WERI-Rb-1 (cell line): ENCODE measurements at regions not wholly inside any gene's neighbourhood (a gene's known extent, or its start where the extent isn't known, plus 50 kb on each side); places are given as distances from the start of the nearest gene placed in this dataset.

Experiments used
- DNase-seq: peaks from one replicate; pipeline ENCODE4 v3.0.0-alpha.2; 2020
- H3K27ac ChIP-seq: fragments of 250-450 bp; sonication (Bioruptor Pico); 2 replicates; pipeline ENCODE4 v1.5.1; 2020; ENCODE audit warnings: mild to moderate bottlenecking, moderate library complexity
- H3K27me3 ChIP-seq: fragments of 250-450 bp; sonication (Bioruptor Pico); 2 replicates; pipeline ENCODE4 v1.5.1; 2021; ENCODE audit warnings: mild to moderate bottlenecking, low read depth, moderate library complexity; ENCODE audit not compliant: insufficient read depth, severe bottlenecking
- H3K36me3 ChIP-seq: fragments of 250-450 bp; sonication (Bioruptor Pico); 2 replicates; pipeline ENCODE4 v1.5.1; 2020; ENCODE audit warnings: mild to moderate bottlenecking, moderate library complexity
- H3K4me3 ChIP-seq: 2 replicates; pipeline ENCODE4 v1.5.1; 2011; ENCODE audit warnings: low read depth, mild to moderate bottlenecking, control low read depth, low read length
- H3K9me3 ChIP-seq: fragments of 250-450 bp; sonication (Bioruptor Pico); 2 replicates; pipeline ENCODE4 v1.5.1; 2021; ENCODE audit warnings: mild to moderate bottlenecking, moderate library complexity; ENCODE audit not compliant: severe bottlenecking
- CTCF ChIP-seq: IDR thresholded peaks from 2 replicates; pipeline ENCODE4 v1.5.1; 2011; ENCODE audit warnings: low read depth, mild to moderate bottlenecking, control low read depth, inconsistent platforms, low read length

DNA sequence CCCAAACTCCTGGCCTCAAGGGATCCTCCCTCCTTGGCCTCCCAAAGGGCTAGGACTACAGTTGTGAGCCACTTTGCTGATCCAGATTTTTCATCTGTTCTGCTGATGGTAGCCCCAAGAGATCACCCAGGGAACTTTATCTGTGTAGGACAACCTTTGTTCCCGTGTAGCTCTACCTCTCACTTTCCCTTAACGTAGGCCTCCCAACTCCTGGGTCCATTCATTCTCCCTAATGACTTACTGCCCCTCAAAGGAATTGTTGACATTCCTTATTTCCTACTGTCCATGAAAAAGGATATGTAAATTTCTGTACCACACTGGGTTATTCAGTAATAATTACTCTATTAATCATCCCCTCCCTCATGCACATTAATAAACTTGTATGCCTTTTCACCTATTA lies 51.0 kb upstream of the PHF24 start:
- TF ChIP-seq CTCF = no peak
- no peak overlapping the region for H3K27ac ChIP-seq

GRCh38 chr9:34899535-34900158 lies 58.4 kb upstream of the PHF24 start:
- Histone ChIP-seq H3K27ac (no peak overlapping the region), H3K36me3 (no peaks in the 10 kb centered on the region), H3K9me3 (no peaks in the 10 kb centered on the region), H3K4me3 (no peak overlapping the region), H3K27me3 (no peaks in the 10 kb centered on the region)
- peak; percentile 90 for TF ChIP-seq CTCF
- DNase-seq = peak; percentile 81

More for the DNA sequence above, 51.0 kb upstream of the PHF24 start:
- H3K4me3 ChIP-seq = no peak overlapping the region
- no peaks in the 10 kb centered on the region for H3K27me3 ChIP-seq
- no peaks in the 10 kb centered on the region for H3K36me3 ChIP-seq
- no peak for DNase-seq
- H3K9me3 ChIP-seq = no peaks in the 10 kb centered on the region

DNA sequence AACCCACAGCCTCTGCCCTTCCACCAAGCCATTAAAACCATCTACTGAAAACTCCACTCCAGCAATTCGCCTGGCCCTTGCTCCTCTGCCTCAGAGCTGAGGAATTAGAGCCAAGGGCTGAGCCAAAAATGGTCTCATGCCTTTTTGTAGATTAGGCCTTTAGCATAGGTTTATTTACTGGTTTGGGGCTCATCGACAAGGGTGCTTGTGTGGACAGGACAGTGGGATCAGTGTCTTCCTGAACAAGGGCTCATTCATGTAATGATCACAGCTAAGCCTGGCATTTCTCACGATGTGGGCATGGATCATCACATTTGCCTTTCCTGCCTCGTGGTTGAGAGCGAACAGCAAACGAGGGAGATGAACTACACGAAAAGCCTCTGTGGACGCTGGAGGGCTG lies 59.2 kb upstream of the PHF24 start:
- Histone ChIP-seq H3K27ac (no peak overlapping the region), H3K9me3 (no peaks in the 10 kb centered on the region), H3K36me3 (no peaks in the 10 kb centered on the region), H3K4me3 (no peak overlapping the region), H3K27me3 (no peaks in the 10 kb centered on the region)
- no peak for DNase-seq
- no peak for TF ChIP-seq CTCF

- peak; percentile 22; the same call in 1 of the 2 replicates for TF ChIP-seq CTCF
- no peak overlapping the region for H3K27ac ChIP-seq
- no peaks in the 10 kb centered on the region for H3K36me3 ChIP-seq
- no peak for DNase-seq
- H3K9me3 ChIP-seq = no peaks in the 10 kb centered on the region
- H3K4me3 ChIP-seq = no peak overlapping the region
- H3K27me3 ChIP-seq = no peaks in the 10 kb centered on the region
Measured at GRCh38 chr9:34896112-34896511, 62.0 kb upstream of the PHF24 start.

DNA sequence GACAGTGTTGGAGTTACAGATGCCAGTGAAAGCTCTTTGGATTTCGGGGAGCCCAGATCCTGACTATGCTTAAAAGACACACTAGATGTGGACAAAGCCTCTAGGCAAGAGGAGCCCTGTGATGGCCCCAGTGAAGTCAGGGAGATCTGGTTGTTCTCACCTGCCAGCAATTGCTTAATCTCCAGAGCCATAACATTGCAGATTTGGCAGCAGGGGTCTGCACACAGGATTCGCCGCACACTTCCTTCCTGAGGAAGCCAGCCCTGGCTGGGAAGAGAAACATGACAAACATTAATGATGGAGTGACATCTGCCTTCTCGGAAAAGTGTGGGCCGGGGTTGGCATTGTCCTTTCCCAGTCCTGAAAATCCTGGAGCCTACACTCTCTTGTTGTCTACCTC lies 65.2 kb upstream of the PHF24 start:
- TF ChIP-seq CTCF = no peak
- Histone ChIP-seq H3K27ac (no peak overlapping the region), H3K4me3 (no peak overlapping the region), H3K27me3 (no peaks in the 10 kb centered on the region), H3K9me3 (no peaks in the 10 kb centered on the region), H3K36me3 (no peaks in the 10 kb centered on the region)
- no peak for DNase-seq

GRCh38 chr9:34891386-34891785 lies 66.7 kb upstream of the PHF24 start:
- no peaks in the 10 kb centered on the region for H3K27me3 ChIP-seq
- no peaks in the 10 kb centered on the region for H3K9me3 ChIP-seq
- no peak overlapping the region for H3K27ac ChIP-seq
- no peaks in the 10 kb centered on the region for H3K36me3 ChIP-seq
- TF ChIP-seq CTCF = no peak
- no peak overlapping the region for H3K4me3 ChIP-seq
- no peak for DNase-seq
